GM12892 (cell line): ENCODE measurements at regions not wholly inside any gene's neighbourhood (a gene's known extent, or its start where the extent isn't known, plus 50 kb on each side); places are given as distances from the start of the nearest gene placed in this dataset.

Source experiments
- DNase-seq: peaks from one replicate; pipeline ENCODE4 v3.0.0; 2011; ENCODE audit not compliant: insufficient read length
- FAIRE-seq: peaks from 2 replicates; lab custom pipeline; 2011; peaks lifted over from hg19 to GRCh38; lab: Jason Lieb, UNC
- POLR2A ChIP-seq: IDR thresholded peaks from 2 replicates; pipeline ENCODE4 v1.6.1; 2011; ENCODE audit warnings: low read depth, low read length, control low read depth
- POLR2AphosphoS5 ChIP-seq: IDR thresholded peaks from 2 replicates; pipeline ENCODE4 v1.6.1; 2011; ENCODE audit warnings: low read depth, low read length, control low read depth
- TAF1 ChIP-seq: IDR thresholded peaks from 2 replicates; pipeline ENCODE4 v1.6.1; 2011; ENCODE audit warnings: low read depth, mild to moderate bottlenecking, control low read depth, low read length, borderline replicate concordance

DNA sequence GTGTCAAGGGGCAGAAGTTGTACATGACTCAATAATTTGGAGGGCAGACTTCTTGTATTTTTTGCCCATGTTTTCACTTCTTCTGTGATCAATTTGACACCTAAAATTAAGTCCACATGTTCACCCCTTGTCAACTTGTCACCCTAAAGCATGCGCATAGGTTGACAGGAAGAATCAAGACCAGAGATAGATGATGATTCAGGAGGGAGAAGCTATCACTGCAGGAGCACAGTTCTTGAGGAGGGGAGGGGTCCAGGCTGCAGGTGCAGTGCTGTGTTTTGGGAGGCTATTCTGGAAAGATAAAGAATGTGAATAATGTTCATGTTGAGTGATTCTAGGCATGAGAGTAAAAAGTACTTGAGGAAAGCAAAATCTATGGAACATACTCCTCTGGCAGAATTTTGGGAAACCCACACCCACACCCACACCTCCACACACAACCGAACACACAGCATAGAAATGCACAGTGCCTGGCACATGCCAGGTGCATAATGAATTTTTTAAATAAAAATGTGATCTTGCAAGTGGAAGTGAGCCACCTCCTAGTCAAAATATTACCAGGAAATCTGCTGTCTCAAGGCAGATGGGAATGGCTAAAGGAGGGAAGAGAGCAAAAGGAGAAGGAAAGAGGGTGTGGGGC is 249.2 kb upstream of the MEX3C start:
- DNase-seq (no peak), FAIRE-seq (no peak)
- no peak for TF ChIP-seq POLR2A
- no peak for TF ChIP-seq POLR2AphosphoS5
- TF ChIP-seq TAF1: no peak

DNA sequence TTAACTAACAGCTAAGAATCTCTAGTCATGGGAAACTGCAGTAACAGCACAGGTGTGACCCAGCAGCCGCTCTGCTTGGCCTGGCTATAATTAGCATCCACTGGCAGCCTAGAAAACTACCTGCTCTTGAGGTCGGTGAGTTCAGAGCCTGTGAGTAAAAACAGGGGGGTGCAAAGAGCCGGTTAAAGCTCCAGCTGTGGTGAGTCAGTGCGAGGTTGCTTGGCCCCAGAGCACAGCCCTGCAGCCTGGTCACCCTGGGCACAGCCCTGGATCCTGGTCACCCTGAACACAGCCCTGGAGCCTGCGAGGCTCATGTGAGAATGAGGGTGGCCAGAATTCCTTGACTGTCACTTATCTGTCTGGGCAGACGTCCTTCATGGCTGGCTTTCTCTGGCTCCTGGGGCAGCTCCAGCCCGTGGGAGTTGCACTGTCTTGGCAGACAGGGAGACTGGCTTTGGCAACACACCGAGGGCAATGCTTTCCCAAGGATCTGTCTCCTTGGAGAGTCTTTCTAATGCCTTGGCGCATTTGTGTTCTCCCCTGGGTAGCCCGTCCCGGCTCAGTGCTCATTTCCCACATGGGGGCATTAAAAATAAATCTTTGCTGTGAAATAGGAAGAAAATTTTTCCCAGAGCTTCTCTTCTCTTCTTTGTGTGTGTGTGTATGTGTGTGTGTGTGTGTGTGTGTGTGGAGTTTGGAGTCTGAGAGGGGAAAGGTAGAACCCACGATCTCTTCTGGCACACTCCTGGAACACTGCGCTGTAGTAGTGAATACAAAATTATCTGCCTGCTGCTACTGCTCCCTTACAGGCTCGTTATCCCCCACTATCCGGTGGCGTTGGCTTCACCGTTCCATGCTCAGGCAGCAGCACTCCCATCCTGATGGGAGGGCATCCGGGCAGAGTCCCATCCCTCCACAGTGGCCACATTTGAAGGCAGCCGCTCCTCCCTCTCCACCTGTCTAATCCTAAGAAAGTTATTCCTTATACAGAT is 250.2 kb upstream of the MEX3C start:
- TF ChIP-seq TAF1 (no peak), POLR2A (no peak), POLR2AphosphoS5 (no peak)
- FAIRE-seq (no peak), DNase-seq (no peak)

DNA sequence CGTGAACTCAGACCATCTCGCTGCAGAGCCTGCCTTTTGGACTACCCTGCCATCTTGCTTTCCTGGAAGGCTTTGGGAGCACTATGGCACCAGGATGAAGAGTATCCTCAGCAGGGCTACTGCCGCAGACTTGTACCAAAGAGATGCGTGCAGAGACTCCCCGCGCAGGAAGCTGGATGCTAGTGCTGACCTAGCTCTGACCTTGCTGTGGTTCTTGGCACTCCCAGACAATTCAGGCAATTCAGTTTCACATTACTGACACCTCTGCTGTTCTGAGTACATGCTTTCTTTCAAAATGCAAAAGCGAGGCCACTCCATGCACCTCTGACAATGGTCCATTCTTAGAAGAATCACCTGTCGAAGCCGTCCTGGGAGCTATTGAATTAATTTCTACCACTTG is 251.5 kb upstream of the MEX3C start:
- TF ChIP-seq POLR2AphosphoS5 (no peak), TAF1 (no peak), POLR2A (no peak)
- DNase-seq (no peak), FAIRE-seq (no peak)

DNA sequence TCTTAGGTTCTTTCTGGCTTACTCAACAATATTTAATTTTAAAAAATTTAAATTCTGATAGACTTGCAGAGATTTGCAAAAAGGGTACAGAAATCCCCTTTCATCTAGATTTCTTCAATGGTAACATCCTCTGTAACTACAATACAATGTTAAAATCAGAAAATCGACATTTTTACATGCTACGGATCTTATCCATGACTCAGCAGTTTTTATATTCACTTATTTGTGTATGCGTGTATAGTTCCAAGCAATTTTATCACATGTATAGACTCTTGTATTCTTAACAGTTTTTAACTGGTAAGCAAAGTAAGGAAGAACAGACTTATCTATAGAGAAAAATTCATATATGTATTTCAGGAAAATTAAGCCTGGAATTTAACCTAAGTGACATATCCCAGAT is 256.1 kb upstream of the MEX3C start:
- no peak for TF ChIP-seq POLR2A
- TF ChIP-seq TAF1: no peak
- FAIRE-seq (no peak), DNase-seq (no peak)

DNA sequence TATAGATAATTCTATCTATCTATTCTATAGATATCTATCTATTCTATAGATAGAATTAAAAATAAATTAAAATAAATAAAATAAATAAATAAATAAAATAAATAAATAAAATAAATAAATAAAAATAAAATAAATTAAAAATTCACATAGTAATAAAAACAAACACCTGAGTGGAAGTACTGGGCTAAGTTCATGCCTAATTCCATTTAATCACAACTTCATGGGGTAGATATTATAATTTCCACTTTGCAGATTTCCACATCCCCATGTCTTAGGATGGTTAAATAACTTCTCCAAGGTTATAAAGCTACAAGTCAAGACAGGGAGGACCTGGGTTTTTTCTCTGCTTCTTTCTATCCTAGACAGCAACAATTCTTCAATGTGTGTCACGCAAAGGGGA is 261.4 kb upstream of the MEX3C start:
- FAIRE-seq (no peak), DNase-seq (no peak)
- no peak for TF ChIP-seq POLR2A
- no peak for TF ChIP-seq POLR2AphosphoS5
- no peak for TF ChIP-seq TAF1

DNA sequence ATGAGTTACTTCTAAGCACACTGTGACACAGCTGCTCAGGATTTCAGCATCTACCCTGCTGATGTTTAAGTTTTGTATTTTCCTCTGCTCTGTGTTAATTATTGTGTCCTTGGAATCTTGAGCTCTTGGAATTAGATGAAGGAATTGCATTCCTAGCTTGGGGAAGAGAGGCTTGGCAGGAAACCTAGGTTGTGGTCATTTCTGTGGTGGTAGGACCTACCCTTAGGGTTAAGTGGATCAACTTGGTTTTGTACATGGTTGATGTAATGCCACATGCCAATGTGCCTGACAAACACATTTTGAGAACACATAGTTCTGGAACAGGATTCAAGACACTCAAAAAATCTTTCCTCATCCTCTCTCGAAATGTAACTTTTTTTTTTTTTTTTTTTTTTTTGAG is 264.5 kb upstream of the MEX3C start:
- TF ChIP-seq POLR2AphosphoS5: no peak
- TF ChIP-seq POLR2A: no peak
- TF ChIP-seq TAF1: no peak
- DNase-seq: no peak
- FAIRE-seq: no peak

DNA sequence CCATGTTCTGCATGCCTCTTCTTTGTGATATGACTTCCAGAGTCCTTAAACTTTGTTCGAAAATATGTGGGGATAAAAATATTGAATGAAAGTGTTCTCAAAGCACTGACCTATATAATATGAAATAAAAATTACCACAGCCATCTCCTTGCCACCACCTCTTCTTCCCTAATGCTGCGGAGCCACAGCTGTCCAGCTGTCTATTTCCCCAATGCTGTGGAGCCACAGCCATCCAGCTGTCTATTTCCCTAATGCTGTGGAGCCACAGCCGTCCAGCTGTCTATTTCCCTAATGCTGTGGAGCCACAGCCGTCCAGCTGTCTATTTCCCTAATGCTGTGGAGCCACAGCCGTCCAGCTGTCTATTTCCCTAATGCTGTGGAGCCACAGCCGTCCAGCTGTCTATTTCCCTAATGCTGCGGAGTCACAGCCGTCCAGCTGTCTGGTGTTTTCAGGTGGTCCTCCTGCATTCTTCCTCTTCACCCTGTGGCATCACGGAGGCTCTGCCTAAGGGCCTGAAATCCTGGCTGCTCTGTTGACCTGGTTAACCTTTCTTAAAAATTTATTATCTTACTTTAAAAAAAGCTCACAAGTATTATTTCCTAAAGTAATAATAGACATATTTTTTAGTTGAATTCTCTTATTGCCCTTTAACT is 266.1 kb upstream of the MEX3C start:
- TF ChIP-seq TAF1 (no peak), POLR2AphosphoS5 (no peak), POLR2A (no peak)
- DNase-seq (no peak), FAIRE-seq (no peak)

- TF ChIP-seq POLR2A (no peak), TAF1 (no peak), POLR2AphosphoS5 (no peak)
- FAIRE-seq (no peak), DNase-seq (no peak)
These were observed 281.4 kb upstream of the MEX3C start for GRCh38 chr18:51478908-51479307.

DNA sequence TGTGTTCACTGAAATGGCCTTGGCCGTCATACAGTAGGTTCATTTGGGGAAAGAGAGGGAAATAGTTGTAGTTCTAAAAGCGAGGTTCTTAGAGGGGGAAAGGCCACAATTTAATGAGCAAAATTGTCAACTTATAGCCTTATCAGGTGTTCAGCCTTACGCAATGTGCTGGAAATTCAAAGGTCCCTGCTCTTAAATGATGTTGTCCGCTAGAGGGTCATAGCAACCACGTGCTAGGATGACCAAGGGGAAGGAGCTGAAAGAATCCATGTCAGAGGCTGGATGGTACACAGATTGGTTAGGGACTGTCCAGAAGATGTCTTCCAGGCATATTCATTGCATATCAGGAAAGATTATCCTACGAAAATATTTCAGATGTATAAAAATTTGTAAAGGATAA is 282.3 kb upstream of the MEX3C start:
- TF ChIP-seq TAF1 (no peak), POLR2A (no peak), POLR2AphosphoS5 (no peak)
- FAIRE-seq (no peak), DNase-seq (no peak)

GRCh38 chr18:51480407-51481261 is 283.2 kb upstream of the MEX3C start:
- TF ChIP-seq TAF1 (no peak), POLR2A (no peak), POLR2AphosphoS5 (no peak)
- DNase-seq (no peak), FAIRE-seq (no peak)

GRCh38 chr18:51486735-51487366 is 289.4 kb upstream of the MEX3C start:
- DNase-seq (no peak), FAIRE-seq (no peak)
- TF ChIP-seq POLR2A (no peak), TAF1 (no peak), POLR2AphosphoS5 (no peak)
